ENCODE measurements at regions not wholly inside any gene's neighbourhood (a gene's known extent, or its start where the extent isn't known, plus 50 kb on each side); places are given as distances from the start of the nearest gene placed in this dataset.
"Not testable (repeated sequence)": the region's sequence is repeated elsewhere in the genome, so short reads cannot be mapped to it uniquely, and the experiment has no call there.

- no peak for DNase-seq
These were observed 51.8 kb upstream of the ENPEP start for GRCh38 chr4:110424144-110424543.

- DNase-seq = no peak
These were observed 57.3 kb upstream of the ENPEP start for GRCh38 chr4:110418641-110419040.

GRCh38 chr4:110417136-110417535 lies 58.8 kb upstream of the ENPEP start:
- no peak for DNase-seq

GRCh38 chr4:110415478-110415877 lies 60.5 kb upstream of the ENPEP start:
- no peak for DNase-seq

- DNase-seq = no peak
These were observed 60.9 kb upstream of the ENPEP start for GRCh38 chr4:110415041-110415440.

GRCh38 chr4:110414561-110414920 lies 61.4 kb upstream of the ENPEP start:
- DNase-seq = no peak

GRCh38 chr4:110413807-110414560 lies 62.0 kb upstream of the ENPEP start:
- not testable (repeated sequence) for DNase-seq

GRCh38 chr4:110412354-110413065 lies 63.4 kb upstream of the ENPEP start:
- DNase-seq = no peak

GRCh38 chr4:110411574-110412011 lies 64.4 kb upstream of the ENPEP start:
- no peak for DNase-seq

- not testable (repeated sequence) for DNase-seq
These were observed 64.9 kb upstream of the ENPEP start for GRCh38 chr4:110410853-110411573.

- DNase-seq = no peak
These were observed 75.9 kb upstream of the ENPEP start for GRCh38 chr4:110400086-110400485.

GRCh38 chr4:110399046-110399445 lies 76.9 kb upstream of the ENPEP start:
- DNase-seq = not testable (repeated sequence)

GRCh38 chr4:110396963-110397362 lies 79.0 kb upstream of the ENPEP start:
- DNase-seq = no peak

- no peak for DNase-seq
These were observed 80.5 kb upstream of the ENPEP start for GRCh38 chr4:110395421-110395820.

- no peak for DNase-seq
These were observed 81.1 kb upstream of the ENPEP start for GRCh38 chr4:110394871-110395270.

GRCh38 chr4:110381784-110382183 lies 94.2 kb upstream of the ENPEP start:
- no peak for DNase-seq

GRCh38 chr4:110372485-110372884 lies 103.5 kb upstream of the ENPEP start:
- DNase-seq = no peak

GRCh38 chr4:110371016-110371770 lies 104.8 kb upstream of the ENPEP start:
- no peak for DNase-seq

- DNase-seq = no peak
These were observed 107.5 kb upstream of the ENPEP start for GRCh38 chr4:110368409-110368808.

GRCh38 chr4:110367156-110367555 lies 108.8 kb upstream of the ENPEP start:
- no peak for DNase-seq

- no peak for DNase-seq
These were observed 110.2 kb upstream of the ENPEP start for GRCh38 chr4:110365761-110366160.

- no peak for DNase-seq
These were observed 110.9 kb upstream of the ENPEP start for GRCh38 chr4:110364911-110365520.

- DNase-seq = no peak
These were observed 114.0 kb upstream of the ENPEP start for GRCh38 chr4:110361921-110362320.

All from NCI-H2081 treated with DMSO at 0.1 percent for 48 hours (cell line).